ENCODE measurements at regions not wholly inside any gene's neighbourhood (a gene's known extent, or its start where the extent isn't known, plus 50 kb on each side); places are given as distances from the start of the nearest gene placed in this dataset.

- TF ChIP-seq TAF1 (IDR thresholded peaks at IDR 0.05; ENCODE audit: low read depth, low read length) (no peak), MAFK (IDR thresholded peaks at IDR 0.05; ENCODE audit: low read depth, low read length) (no peak)
Measured at GRCh38 chr16:82364690-82365089, 194.7 kb upstream of the MPHOSPH6 start (continued).

Data from H1 (cell line).